ENCODE measurements at regions not wholly inside any gene's neighbourhood (a gene's known extent, or its start where the extent isn't known, plus 50 kb on each side); places are given as distances from the start of the nearest gene placed in this dataset.

- TF ChIP-seq CTCF (IDR thresholded peaks at IDR 0.05) (no peak), POLR2A (IDR thresholded peaks at IDR 0.05) (no peak)
These were observed 274.4 kb downstream of the TDRD3 start for GRCh38 chr13:60671386-60671785.

Measured in tibial nerve (tissue), 3 donors.